Ishikawa (cell line): ENCODE measurements at regions not wholly inside any gene's neighbourhood (a gene's known extent, or its start where the extent isn't known, plus 50 kb on each side); places are given as distances from the start of the nearest gene placed in this dataset.

Experiments
- EGR1 ChIP-seq: IDR thresholded peaks from 2 replicates; pipeline ENCODE4 v1.6.1; 2012
- EP300 ChIP-seq: IDR thresholded peaks from 2 replicates; pipeline ENCODE4 v1.6.1; 2012; ENCODE audit warnings: borderline replicate concordance
- FOXM1 ChIP-seq: IDR thresholded peaks from 2 replicates; pipeline ENCODE4 v1.6.1; 2012; ENCODE audit warnings: low read depth, borderline replicate concordance
- NFIC ChIP-seq: IDR thresholded peaks from 2 replicates; pipeline ENCODE4 v1.6.1; 2012
- RAD21 ChIP-seq: IDR thresholded peaks from 2 replicates; pipeline ENCODE4 v1.6.1; 2012; ENCODE audit warnings: low read depth
- REST ChIP-seq: IDR thresholded peaks from 2 replicates; pipeline ENCODE4 v1.6.1; 2012; ENCODE audit warnings: low read depth, mild to moderate bottlenecking
- TAF1 ChIP-seq: IDR thresholded peaks from 2 replicates; pipeline ENCODE4 v1.6.1; 2012; ENCODE audit warnings: low read depth, mild to moderate bottlenecking
- TEAD4 ChIP-seq: IDR thresholded peaks from 2 replicates; pipeline ENCODE4 v1.6.1; 2012
- YY1 ChIP-seq: IDR thresholded peaks from 2 replicates; pipeline ENCODE4 v1.6.1; 2012; ENCODE audit warnings: low read depth
- TF ChIP-seq, protein P1 (sequence below): IDR thresholded peaks from 2 replicates; pipeline ENCODE4 v1.6.1; 2012
- TF ChIP-seq, protein P2 (sequence below): IDR thresholded peaks from 2 replicates; pipeline ENCODE4 v1.6.1; 2012

- TF ChIP-seq, protein P1, sequence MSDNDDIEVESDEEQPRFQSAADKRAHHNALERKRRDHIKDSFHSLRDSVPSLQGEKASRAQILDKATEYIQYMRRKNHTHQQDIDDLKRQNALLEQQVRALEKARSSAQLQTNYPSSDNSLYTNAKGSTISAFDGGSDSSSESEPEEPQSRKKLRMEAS, result no peak
- TF ChIP-seq EGR1 (no peak), TEAD4 (no peak), NFIC (no peak), FOXM1 (no peak), REST (no peak), TAF1 (no peak), EP300 (no peak), RAD21 (no peak), YY1 (no peak)
- TF ChIP-seq, protein P2, sequence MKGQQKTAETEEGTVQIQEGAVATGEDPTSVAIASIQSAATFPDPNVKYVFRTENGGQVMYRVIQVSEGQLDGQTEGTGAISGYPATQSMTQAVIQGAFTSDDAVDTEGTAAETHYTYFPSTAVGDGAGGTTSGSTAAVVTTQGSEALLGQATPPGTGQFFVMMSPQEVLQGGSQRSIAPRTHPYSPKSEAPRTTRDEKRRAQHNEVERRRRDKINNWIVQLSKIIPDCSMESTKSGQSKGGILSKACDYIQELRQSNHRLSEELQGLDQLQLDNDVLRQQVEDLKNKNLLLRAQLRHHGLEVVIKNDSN, result peak; percentile 51
Measured at GRCh38 chr12:84172823-84173424, 739.7 kb downstream of the SLC6A15 start.
